ENCODE measurements at regions not wholly inside any gene's neighbourhood (a gene's known extent, or its start where the extent isn't known, plus 50 kb on each side); places are given as distances from the start of the nearest gene placed in this dataset.

GRCh38 chr5:121698690-121699089, 153.0 kb upstream of the FTMT start:
- Histone ChIP-seq H3K4me1 (no peaks in the 10 kb centered on the region), H3K27me3 (no peaks in the 10 kb centered on the region), H3K4me3 (no peak overlapping the region), H3K36me3 (no peaks in the 10 kb centered on the region), H3K9me3 (no peaks in the 10 kb centered on the region), H3K27ac (no peak overlapping the region)
- WGBS, 2 donors (ENCODE audit: low coverage in 1 of 2) = 68 to 71% methylated on average over 2 to 3 of the region's 3 CpGs
- in situ Hi-C loops (cut with MboI; ENCODE audit: low pct_ligation_motif_present in 1 of 4, low pct_unique_long_range_greater_than_20kb in 1 of 4, low sequenced_read_pairs in 3 of 4) = no loop called here
- TF ChIP-seq EP300 (IDR thresholded peaks at IDR 0.05; ENCODE audit: low read depth) = no peak
- intact Hi-C loops (cut with DNase I; ENCODE audit: low total_unique reads) = no loop called here
- no peak for DNase-seq

GRCh38 chr5:121701731-121702130, 150.0 kb upstream of the FTMT start:
- Histone ChIP-seq H3K27ac (no peak overlapping the region), H3K27me3 (no peaks in the 10 kb centered on the region), H3K9me3 (no peaks in the 10 kb centered on the region), H3K4me3 (no peak overlapping the region), H3K36me3 (no peaks in the 10 kb centered on the region), H3K4me1 (no peaks in the 10 kb centered on the region)
- TF ChIP-seq POLR2A (IDR thresholded peaks at IDR 0.05) (no peak), POLR2AphosphoS5 (IDR thresholded peaks at IDR 0.05) (no peak), EP300 (IDR thresholded peaks at IDR 0.05; ENCODE audit: low read depth) (no peak)
- TF ChIP-seq, protein P1, sequence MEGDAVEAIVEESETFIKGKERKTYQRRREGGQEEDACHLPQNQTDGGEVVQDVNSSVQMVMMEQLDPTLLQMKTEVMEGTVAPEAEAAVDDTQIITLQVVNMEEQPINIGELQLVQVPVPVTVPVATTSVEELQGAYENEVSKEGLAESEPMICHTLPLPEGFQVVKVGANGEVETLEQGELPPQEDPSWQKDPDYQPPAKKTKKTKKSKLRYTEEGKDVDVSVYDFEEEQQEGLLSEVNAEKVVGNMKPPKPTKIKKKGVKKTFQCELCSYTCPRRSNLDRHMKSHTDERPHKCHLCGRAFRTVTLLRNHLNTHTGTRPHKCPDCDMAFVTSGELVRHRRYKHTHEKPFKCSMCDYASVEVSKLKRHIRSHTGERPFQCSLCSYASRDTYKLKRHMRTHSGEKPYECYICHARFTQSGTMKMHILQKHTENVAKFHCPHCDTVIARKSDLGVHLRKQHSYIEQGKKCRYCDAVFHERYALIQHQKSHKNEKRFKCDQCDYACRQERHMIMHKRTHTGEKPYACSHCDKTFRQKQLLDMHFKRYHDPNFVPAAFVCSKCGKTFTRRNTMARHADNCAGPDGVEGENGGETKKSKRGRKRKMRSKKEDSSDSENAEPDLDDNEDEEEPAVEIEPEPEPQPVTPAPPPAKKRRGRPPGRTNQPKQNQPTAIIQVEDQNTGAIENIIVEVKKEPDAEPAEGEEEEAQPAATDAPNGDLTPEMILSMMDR (IDR thresholded peaks at IDR 0.05) = no peak
- intact Hi-C loops (cut with DNase I; ENCODE audit: low total_unique reads) = no loop called here
- in situ Hi-C loops (cut with MboI; ENCODE audit: low pct_ligation_motif_present in 1 of 4, low pct_unique_long_range_greater_than_20kb in 1 of 4, low sequenced_read_pairs in 3 of 4) = no loop called here
- DNase-seq = no peak
- 79 to 82% methylated on average over 1 of the region's 1 CpG for WGBS, 2 donors (ENCODE audit: low coverage in 1 of 2)

- Histone ChIP-seq H3K36me3 (no peaks in the 10 kb centered on the region), H3K27me3 (no peaks in the 10 kb centered on the region), H3K4me1 (no peaks in the 10 kb centered on the region), H3K4me3 (no peak overlapping the region), H3K9me3 (no peaks in the 10 kb centered on the region), H3K27ac (no peak overlapping the region)
- TF ChIP-seq, protein P1 (IDR thresholded peaks at IDR 0.05) = no peak
- no peak for TF ChIP-seq EP300 (IDR thresholded peaks at IDR 0.05; ENCODE audit: low read depth)
- TF ChIP-seq POLR2AphosphoS5 (IDR thresholded peaks at IDR 0.05) = no peak
- TF ChIP-seq POLR2A (IDR thresholded peaks at IDR 0.05) = no peak
- DNase-seq = no peak
- 72 to 79% methylated on average over 4 of the region's 4 CpGs for WGBS, 2 donors (ENCODE audit: low coverage in 1 of 2)
- intact Hi-C loops (cut with DNase I; ENCODE audit: low total_unique reads) (no loop called here), in situ Hi-C loops (cut with MboI; ENCODE audit: low pct_ligation_motif_present in 1 of 4, low pct_unique_long_range_greater_than_20kb in 1 of 4, low sequenced_read_pairs in 3 of 4) (no loop called here)
These were observed 149.0 kb upstream of the FTMT start for GRCh38 chr5:121702682-121703081.

- Histone ChIP-seq H3K4me1 (no peaks in the 10 kb centered on the region), H3K27me3 (no peaks in the 10 kb centered on the region), H3K27ac (no peak overlapping the region), H3K36me3 (no peaks in the 10 kb centered on the region), H3K4me3 (no peak overlapping the region), H3K9me3 (no peaks in the 10 kb centered on the region)
- DNase-seq = no peak
- in situ Hi-C loops (cut with MboI; ENCODE audit: low pct_ligation_motif_present in 1 of 4, low pct_unique_long_range_greater_than_20kb in 1 of 4, low sequenced_read_pairs in 3 of 4) = no loop called here
- intact Hi-C loops (cut with DNase I; ENCODE audit: low total_unique reads) = no loop called here
- TF ChIP-seq POLR2AphosphoS5 (IDR thresholded peaks at IDR 0.05) (no peak), EP300 (IDR thresholded peaks at IDR 0.05; ENCODE audit: low read depth) (no peak), POLR2A (IDR thresholded peaks at IDR 0.05) (no peak)
- TF ChIP-seq, protein P1 (IDR thresholded peaks at IDR 0.05) = no peak
These were observed 147.4 kb upstream of the FTMT start for GRCh38 chr5:121704291-121704690.

GRCh38 chr5:121706686-121707085, 145.0 kb upstream of the FTMT start:
- no peaks in the 10 kb centered on the region for H3K4me1 ChIP-seq
- no peaks in the 10 kb centered on the region for H3K27me3 ChIP-seq
- no peak for DNase-seq
- H3K27ac ChIP-seq = no peak overlapping the region
- intact Hi-C loops (cut with DNase I; ENCODE audit: low total_unique reads) (no loop called here), in situ Hi-C loops (cut with MboI; ENCODE audit: low pct_ligation_motif_present in 1 of 4, low pct_unique_long_range_greater_than_20kb in 1 of 4, low sequenced_read_pairs in 3 of 4) (no loop called here)
- H3K36me3 ChIP-seq = no peaks in the 10 kb centered on the region
- 48 to 49% methylated on average over 2 of the region's 2 CpGs for WGBS, 2 donors (ENCODE audit: low coverage in 1 of 2)
- TF ChIP-seq, protein P1 (IDR thresholded peaks at IDR 0.05) = no peak
- TF ChIP-seq POLR2AphosphoS5 (IDR thresholded peaks at IDR 0.05) (no peak), EP300 (IDR thresholded peaks at IDR 0.05; ENCODE audit: low read depth) (no peak)
- no peak overlapping the region for H3K4me3 ChIP-seq
- no peaks in the 10 kb centered on the region for H3K9me3 ChIP-seq

Data from transverse colon (tissue), 4 donors.